ENCODE measurements at regions not wholly inside any gene's neighbourhood (a gene's known extent, or its start where the extent isn't known, plus 50 kb on each side); places are given as distances from the start of the nearest gene placed in this dataset.

GRCh38 chr20:3330046-3330741 lies 77.3 kb downstream of the DNAAF9 start:
- Mint-ChIP-seq H3K27me3 (ENCODE audit: unreplicated experiment) (no peaks in the 10 kb centered on the region), H3K4me3 (ENCODE audit: unreplicated experiment) (no peak overlapping the region), H3K9me3 (ENCODE audit: unreplicated experiment) (no peaks in the 10 kb centered on the region), H3K4me1 (ENCODE audit: unreplicated experiment) (no peaks in the 10 kb centered on the region), H3K27ac (ENCODE audit: unreplicated experiment) (no peak overlapping the region), H3K36me3 (ENCODE audit: unreplicated experiment) (peaks cover 34% of the 10 kb centered on the region)
- TF ChIP-seq CTCF (IDR thresholded peaks at IDR 0.05): no peak
- DNase-seq (ENCODE audit: extremely low spot score, unreplicated experiment): no peak

- no peak overlapping the region for H3K4me3 Mint-ChIP-seq (ENCODE audit: unreplicated experiment)
- no peaks in the 10 kb centered on the region for H3K4me1 Mint-ChIP-seq (ENCODE audit: unreplicated experiment)
- no peak for DNase-seq (ENCODE audit: extremely low spot score, unreplicated experiment)
- H3K9me3 Mint-ChIP-seq (ENCODE audit: unreplicated experiment): no peaks in the 10 kb centered on the region
- H3K27me3 Mint-ChIP-seq (ENCODE audit: unreplicated experiment): no peaks in the 10 kb centered on the region
- H3K36me3 Mint-ChIP-seq (ENCODE audit: unreplicated experiment): peaks cover 30% of the 10 kb centered on the region
- H3K27ac Mint-ChIP-seq (ENCODE audit: unreplicated experiment): no peak overlapping the region
- no peak for TF ChIP-seq CTCF (IDR thresholded peaks at IDR 0.05)
Observed at GRCh38 chr20:3328501-3328900, 79.0 kb downstream of the DNAAF9 start.

- H3K4me1 Mint-ChIP-seq (ENCODE audit: unreplicated experiment): no peaks in the 10 kb centered on the region
- no peak overlapping the region for H3K27ac Mint-ChIP-seq (ENCODE audit: unreplicated experiment)
- no peak for TF ChIP-seq CTCF (IDR thresholded peaks at IDR 0.05)
- DNase-seq (ENCODE audit: extremely low spot score, unreplicated experiment): no peak
- H3K9me3 Mint-ChIP-seq (ENCODE audit: unreplicated experiment): no peaks in the 10 kb centered on the region
- H3K27me3 Mint-ChIP-seq (ENCODE audit: unreplicated experiment): no peaks in the 10 kb centered on the region
- H3K36me3 Mint-ChIP-seq (ENCODE audit: unreplicated experiment): peaks cover 27% of the 10 kb centered on the region
- no peak overlapping the region for H3K4me3 Mint-ChIP-seq (ENCODE audit: unreplicated experiment)
Observed at GRCh38 chr20:3326779-3327521, 80.5 kb downstream of the DNAAF9 start.

- H3K4me1 Mint-ChIP-seq (ENCODE audit: unreplicated experiment): no peaks in the 10 kb centered on the region
- H3K36me3 Mint-ChIP-seq (ENCODE audit: unreplicated experiment): peaks cover 24% of the 10 kb centered on the region
- no peaks in the 10 kb centered on the region for H3K9me3 Mint-ChIP-seq (ENCODE audit: unreplicated experiment)
- DNase-seq (ENCODE audit: extremely low spot score, unreplicated experiment): no peak
- no peak overlapping the region for H3K27ac Mint-ChIP-seq (ENCODE audit: unreplicated experiment)
- H3K4me3 Mint-ChIP-seq (ENCODE audit: unreplicated experiment): no peak overlapping the region
- TF ChIP-seq CTCF (IDR thresholded peaks at IDR 0.05): no peak
- no peaks in the 10 kb centered on the region for H3K27me3 Mint-ChIP-seq (ENCODE audit: unreplicated experiment)
Observed at GRCh38 chr20:3325864-3326263, 81.6 kb downstream of the DNAAF9 start.

- peaks cover 19% of the 10 kb centered on the region for H3K36me3 Mint-ChIP-seq (ENCODE audit: unreplicated experiment)
- H3K27ac Mint-ChIP-seq (ENCODE audit: unreplicated experiment): no peak overlapping the region
- no peak for TF ChIP-seq CTCF (IDR thresholded peaks at IDR 0.05)
- H3K4me1 Mint-ChIP-seq (ENCODE audit: unreplicated experiment): no peaks in the 10 kb centered on the region
- H3K4me3 Mint-ChIP-seq (ENCODE audit: unreplicated experiment): no peak overlapping the region
- H3K9me3 Mint-ChIP-seq (ENCODE audit: unreplicated experiment): no peaks in the 10 kb centered on the region
- DNase-seq (ENCODE audit: extremely low spot score, unreplicated experiment): no peak
- no peaks in the 10 kb centered on the region for H3K27me3 Mint-ChIP-seq (ENCODE audit: unreplicated experiment)
Observed at GRCh38 chr20:3323398-3323797, 84.1 kb downstream of the DNAAF9 start.
